ENCODE measurements at regions not wholly inside any gene's neighbourhood (a gene's known extent, or its start where the extent isn't known, plus 50 kb on each side); places are given as distances from the start of the nearest gene placed in this dataset.

GRCh38 chr17:83155128-83156121 lies 76.0 kb downstream of the METRNL start:
- TF ChIP-seq REST (IDR thresholded peaks at IDR 0.05; ENCODE audit: low read depth) (no peak), CEBPB (IDR thresholded peaks at IDR 0.05) (no peak), EGR1 (IDR thresholded peaks at IDR 0.05) (no peak)

DNA sequence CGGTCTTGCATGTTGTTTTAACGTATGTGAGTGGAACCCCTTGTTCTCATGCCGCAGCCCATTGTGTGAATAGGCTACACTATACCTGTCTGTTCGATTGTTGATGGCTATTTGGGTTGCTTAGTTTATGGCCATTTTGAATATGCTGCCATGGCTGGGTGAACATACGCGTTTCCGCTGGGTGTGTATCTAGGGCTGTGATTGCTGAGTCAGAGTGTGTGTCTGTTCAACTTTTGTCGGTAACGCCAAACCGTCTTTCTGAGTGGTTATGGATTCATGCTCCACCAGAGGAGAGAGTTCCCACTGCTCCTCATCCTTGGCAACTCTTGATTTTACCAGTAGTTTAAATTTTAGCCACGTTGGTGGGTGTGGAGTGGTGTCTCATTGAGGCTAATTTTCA lies 77.0 kb downstream of the METRNL start:
- no peak for TF ChIP-seq YY1 (IDR thresholded peaks at IDR 0.05; ENCODE audit: low read depth)
- no peak for TF ChIP-seq ZBTB7A (IDR thresholded peaks at IDR 0.05; ENCODE audit: low read depth)

DNA sequence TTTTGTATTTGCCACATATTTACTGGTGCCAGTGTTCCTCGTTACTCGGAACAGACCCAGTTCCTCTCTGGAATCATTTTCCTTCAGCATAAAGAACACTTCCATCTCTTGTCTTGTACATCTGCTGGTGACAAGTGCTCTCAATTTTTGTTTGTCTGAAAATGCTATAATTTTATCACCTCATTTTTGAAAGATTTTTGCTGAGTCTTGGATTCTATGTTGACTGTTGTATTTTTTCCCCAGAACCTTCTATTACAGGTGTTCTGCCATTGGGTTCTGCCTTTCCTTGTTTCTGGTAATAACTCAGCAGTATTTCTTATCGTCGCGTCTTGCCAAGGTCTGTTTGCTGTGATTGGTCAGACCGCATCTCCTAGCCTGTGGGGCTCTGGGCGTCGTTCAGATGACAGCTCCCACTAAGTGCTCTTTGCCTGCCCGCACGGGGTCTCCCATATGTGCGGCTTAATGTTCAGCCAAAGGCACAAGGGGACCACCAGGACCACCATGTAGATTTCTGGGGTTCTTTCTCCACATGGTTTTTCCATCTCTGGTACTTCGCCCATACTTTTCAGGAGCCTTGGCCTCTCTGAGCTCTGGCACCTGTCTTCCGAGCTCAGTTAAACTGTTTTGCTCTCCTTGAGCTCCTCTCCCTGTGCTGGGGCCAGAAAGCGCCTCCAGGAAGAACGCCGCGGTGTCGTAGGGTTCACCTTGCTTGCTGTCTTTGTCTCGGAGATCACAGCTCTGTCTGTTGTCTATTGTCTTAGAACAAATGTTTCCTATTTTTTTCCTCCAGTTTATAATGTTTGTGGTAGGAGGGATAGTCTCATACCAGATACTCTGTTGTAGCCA lies 80.0 kb downstream of the METRNL start:
- TF ChIP-seq REST (IDR thresholded peaks at IDR 0.05; ENCODE audit: low read depth) (no peak), CEBPB (IDR thresholded peaks at IDR 0.05) (no peak), CREB1 (IDR thresholded peaks at IDR 0.05; ENCODE audit: low read depth) (no peak), RAD21 (IDR thresholded peaks at IDR 0.05; ENCODE audit: low read depth) (no peak), FOXM1 (IDR thresholded peaks at IDR 0.05; ENCODE audit: borderline replicate concordance, low read depth) (no peak), YY1 (IDR thresholded peaks at IDR 0.05; ENCODE audit: low read depth) (no peak)

GRCh38 chr17:83160443-83161297 lies 81.3 kb downstream of the METRNL start:
- TF ChIP-seq ZBTB7A (IDR thresholded peaks at IDR 0.05; ENCODE audit: low read depth) (no peak), TAF1 (IDR thresholded peaks at IDR 0.05; ENCODE audit: low read depth) (no peak), CREB1 (IDR thresholded peaks at IDR 0.05; ENCODE audit: low read depth) (no peak), REST (IDR thresholded peaks at IDR 0.05; ENCODE audit: low read depth) (no peak), NFIC (IDR thresholded peaks at IDR 0.05) (no peak), RAD21 (IDR thresholded peaks at IDR 0.05; ENCODE audit: low read depth) (no peak), TEAD4 (IDR thresholded peaks at IDR 0.05) (no peak), EGR1 (IDR thresholded peaks at IDR 0.05) (no peak), EP300 (IDR thresholded peaks at IDR 0.05; ENCODE audit: borderline replicate concordance) (no peak), FOXM1 (IDR thresholded peaks at IDR 0.05; ENCODE audit: borderline replicate concordance, low read depth) (no peak), YY1 (IDR thresholded peaks at IDR 0.05; ENCODE audit: low read depth) (no peak)
- TF ChIP-seq, protein P1, sequence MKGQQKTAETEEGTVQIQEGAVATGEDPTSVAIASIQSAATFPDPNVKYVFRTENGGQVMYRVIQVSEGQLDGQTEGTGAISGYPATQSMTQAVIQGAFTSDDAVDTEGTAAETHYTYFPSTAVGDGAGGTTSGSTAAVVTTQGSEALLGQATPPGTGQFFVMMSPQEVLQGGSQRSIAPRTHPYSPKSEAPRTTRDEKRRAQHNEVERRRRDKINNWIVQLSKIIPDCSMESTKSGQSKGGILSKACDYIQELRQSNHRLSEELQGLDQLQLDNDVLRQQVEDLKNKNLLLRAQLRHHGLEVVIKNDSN (IDR thresholded peaks at IDR 0.05): no peak
